ENCODE measurements at regions not wholly inside any gene's neighbourhood (a gene's known extent, or its start where the extent isn't known, plus 50 kb on each side); places are given as distances from the start of the nearest gene placed in this dataset.

DNA sequence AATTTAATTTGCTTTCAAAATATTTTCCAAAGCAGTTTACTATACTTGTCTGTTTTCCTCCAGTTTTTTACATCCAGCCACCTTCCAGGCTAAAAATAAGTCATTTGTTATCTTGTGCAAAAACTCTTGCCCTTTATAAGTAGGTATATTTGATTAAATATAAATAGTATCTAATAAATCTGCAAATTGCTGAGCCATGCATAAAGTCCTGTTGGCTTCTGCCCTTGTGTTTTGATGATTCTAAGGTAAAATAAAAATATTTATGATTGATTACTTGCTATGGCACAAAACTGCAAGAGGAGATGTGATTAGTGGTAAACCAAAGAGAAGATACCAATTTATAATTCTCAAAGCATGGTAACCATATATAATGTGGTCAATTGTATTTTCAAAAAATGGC is 1026.7 kb downstream of the EPHA3 start:
- DNase-seq: no peak
- intact Hi-C loops (cut with DNase I): no loop called here
- H3K27me3 ChIP-seq: no peaks in the 10 kb centered on the region
- H3K4me3 ChIP-seq (replicated peaks in 1 of 3): no peak overlapping the region
- no peaks in the 10 kb centered on the region for H3K4me1 ChIP-seq
- no peak for TF ChIP-seq POLR2A (IDR thresholded peaks at IDR 0.05)
- TF ChIP-seq, protein P1, sequence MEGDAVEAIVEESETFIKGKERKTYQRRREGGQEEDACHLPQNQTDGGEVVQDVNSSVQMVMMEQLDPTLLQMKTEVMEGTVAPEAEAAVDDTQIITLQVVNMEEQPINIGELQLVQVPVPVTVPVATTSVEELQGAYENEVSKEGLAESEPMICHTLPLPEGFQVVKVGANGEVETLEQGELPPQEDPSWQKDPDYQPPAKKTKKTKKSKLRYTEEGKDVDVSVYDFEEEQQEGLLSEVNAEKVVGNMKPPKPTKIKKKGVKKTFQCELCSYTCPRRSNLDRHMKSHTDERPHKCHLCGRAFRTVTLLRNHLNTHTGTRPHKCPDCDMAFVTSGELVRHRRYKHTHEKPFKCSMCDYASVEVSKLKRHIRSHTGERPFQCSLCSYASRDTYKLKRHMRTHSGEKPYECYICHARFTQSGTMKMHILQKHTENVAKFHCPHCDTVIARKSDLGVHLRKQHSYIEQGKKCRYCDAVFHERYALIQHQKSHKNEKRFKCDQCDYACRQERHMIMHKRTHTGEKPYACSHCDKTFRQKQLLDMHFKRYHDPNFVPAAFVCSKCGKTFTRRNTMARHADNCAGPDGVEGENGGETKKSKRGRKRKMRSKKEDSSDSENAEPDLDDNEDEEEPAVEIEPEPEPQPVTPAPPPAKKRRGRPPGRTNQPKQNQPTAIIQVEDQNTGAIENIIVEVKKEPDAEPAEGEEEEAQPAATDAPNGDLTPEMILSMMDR (IDR thresholded peaks at IDR 0.05): no peak
- no peak overlapping the region for H3K27ac ChIP-seq
- no peaks in the 10 kb centered on the region for H3K9me3 ChIP-seq
- no peaks in the 10 kb centered on the region for H3K36me3 ChIP-seq

DNA sequence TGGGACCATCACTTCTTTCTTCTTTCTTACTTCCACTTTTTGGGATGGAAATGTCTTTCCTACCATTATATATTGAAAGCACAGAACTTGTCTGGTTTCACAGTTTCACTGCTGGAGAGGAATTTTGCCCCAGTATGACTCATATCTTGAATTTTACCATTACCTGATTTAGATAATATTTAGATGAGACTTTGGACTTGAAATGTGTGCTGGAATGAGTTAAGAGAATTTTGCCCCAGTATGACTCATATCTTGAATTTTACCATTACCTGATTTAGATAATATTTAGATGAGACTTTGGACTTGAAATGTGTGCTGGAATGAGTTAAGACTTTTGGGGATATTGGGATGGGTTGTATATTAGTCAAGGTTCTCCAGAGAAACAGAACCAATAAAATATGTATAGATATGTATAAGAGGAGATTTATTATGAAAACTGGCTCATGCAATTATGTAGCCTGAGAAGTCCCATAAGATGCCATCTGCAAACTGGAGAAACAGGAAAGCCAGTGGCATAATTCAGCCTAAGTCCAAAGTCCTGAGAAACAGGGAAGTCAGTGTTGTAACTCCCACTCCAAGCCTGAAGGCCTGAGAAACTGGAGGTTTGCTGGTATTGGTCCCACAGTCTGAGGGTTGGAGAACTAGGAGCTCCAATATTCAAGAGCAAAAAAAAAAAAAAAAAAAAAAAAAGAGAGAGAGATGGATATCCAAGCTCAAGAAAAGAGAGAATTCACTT is 1029.2 kb downstream of the EPHA3 start:
- intact Hi-C loops (cut with DNase I): no loop called here
- H3K4me1 ChIP-seq: no peaks in the 10 kb centered on the region
- H3K27me3 ChIP-seq: no peaks in the 10 kb centered on the region
- no peak overlapping the region for H3K27ac ChIP-seq
- no peak for TF ChIP-seq POLR2A (IDR thresholded peaks at IDR 0.05)
- no peaks in the 10 kb centered on the region for H3K36me3 ChIP-seq
- H3K4me3 ChIP-seq (replicated peaks in 1 of 3): no peak overlapping the region
- H3K9me3 ChIP-seq: no peaks in the 10 kb centered on the region
- DNase-seq: no peak

DNA sequence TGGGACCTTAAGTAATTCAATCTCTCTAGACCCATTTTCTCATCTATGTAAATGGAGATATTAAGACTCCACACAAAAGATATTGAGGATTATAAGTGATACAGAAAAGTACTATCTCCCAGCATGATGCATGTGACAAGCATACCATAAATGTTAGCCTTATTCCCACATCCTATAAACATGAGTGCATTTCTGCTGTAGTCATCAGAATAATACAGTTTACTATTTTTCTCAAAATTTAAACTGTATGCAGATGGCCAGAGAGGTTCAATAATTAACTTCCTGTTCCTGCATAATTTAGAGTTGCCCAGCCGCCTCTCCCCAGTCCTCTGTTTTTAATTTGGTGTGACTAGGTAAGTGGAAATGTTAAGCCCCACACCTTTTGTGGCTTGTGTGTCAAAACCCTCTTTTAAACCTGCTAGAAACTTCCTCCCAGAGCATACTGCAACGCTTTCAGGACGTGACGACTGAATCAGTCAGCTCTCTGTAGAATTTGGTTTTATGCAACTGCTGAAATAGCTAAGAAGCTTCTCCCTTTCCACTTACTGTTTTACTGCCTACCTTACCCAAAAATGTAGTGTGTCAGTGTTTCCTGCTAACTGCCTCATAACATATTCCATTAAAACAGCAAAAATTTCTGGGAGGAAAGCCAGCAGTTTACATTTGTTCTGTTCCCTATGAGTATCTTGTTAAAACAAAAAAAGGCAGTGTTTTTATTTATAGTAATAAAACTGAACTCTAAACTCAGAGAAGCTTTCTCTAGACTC is 1037.9 kb downstream of the EPHA3 start:
- no peak overlapping the region for H3K4me3 ChIP-seq (replicated peaks in 1 of 3)
- TF ChIP-seq, protein P1 (IDR thresholded peaks at IDR 0.05): no peak
- no peak for TF ChIP-seq POLR2A (IDR thresholded peaks at IDR 0.05)
- H3K27me3 ChIP-seq: no peaks in the 10 kb centered on the region
- intact Hi-C loops (cut with DNase I): no loop called here
- H3K9me3 ChIP-seq: no peaks in the 10 kb centered on the region
- DNase-seq: no peak
- no peak overlapping the region for H3K27ac ChIP-seq
- no peaks in the 10 kb centered on the region for H3K4me1 ChIP-seq
- 54 to 65% methylated on average over 4 of the region's 4 CpGs for WGBS, 2 donors
- H3K36me3 ChIP-seq: no peaks in the 10 kb centered on the region

DNA sequence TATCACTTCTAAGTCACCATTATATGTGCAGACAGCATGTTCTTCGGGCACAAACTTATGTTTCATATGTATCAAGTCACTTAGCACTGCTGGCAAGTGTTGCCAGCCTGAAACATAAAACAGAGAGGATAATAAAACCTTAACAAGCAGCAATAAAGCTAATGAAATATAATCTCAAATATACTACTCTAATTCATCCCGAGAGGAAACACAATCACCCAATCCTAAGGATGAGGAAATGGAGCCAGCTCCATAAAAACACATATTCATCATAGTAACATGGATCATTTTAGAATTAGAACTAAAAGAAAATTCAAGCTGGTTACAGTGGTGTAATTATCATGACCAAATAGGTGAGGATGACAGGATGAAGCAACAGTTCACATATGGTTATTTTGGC is 1072.7 kb downstream of the EPHA3 start:
- Histone ChIP-seq H3K9me3 (no peaks in the 10 kb centered on the region), H3K27me3 (no peaks in the 10 kb centered on the region), H3K36me3 (no peaks in the 10 kb centered on the region), H3K27ac (no peak overlapping the region), H3K4me1 (no peaks in the 10 kb centered on the region), H3K4me3 (replicated peaks in 1 of 3) (no peak overlapping the region)
- no peak for DNase-seq
- WGBS, 2 donors: 81 to 91% methylated on average over 2 of the region's 2 CpGs
- intact Hi-C loops (cut with DNase I): loop anchor here (10.0 kb wide), 1 partner anchor 1975 kb away; no protein-coding TSS in a partner anchor
- TF ChIP-seq, protein P1 (IDR thresholded peaks at IDR 0.05): no peak
- TF ChIP-seq POLR2A (IDR thresholded peaks at IDR 0.05): no peak

DNA sequence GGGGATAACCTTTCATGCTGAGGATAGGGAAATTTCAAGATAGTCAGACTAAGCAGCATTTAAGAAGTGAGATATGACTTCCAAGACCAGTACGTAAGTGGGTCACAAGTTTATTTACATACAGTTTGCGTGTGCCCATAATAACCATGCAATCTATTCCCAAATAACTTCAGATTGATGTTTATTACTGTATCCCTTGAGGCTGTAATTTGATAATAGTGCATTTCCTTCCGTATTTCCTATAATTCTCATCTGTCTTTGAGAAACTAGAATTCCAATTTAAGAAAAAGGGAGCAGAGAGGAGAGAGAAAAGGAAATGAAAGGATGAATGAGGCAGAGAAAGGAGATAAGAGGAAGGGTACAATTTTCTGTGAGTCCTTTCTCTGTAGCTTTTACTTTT is 1073.1 kb downstream of the EPHA3 start:
- 76 to 79% methylated on average over 3 of the region's 3 CpGs for WGBS, 2 donors
- DNase-seq: no peak
- no peaks in the 10 kb centered on the region for H3K4me1 ChIP-seq
- H3K36me3 ChIP-seq: no peaks in the 10 kb centered on the region
- TF ChIP-seq POLR2A (IDR thresholded peaks at IDR 0.05): no peak
- TF ChIP-seq, protein P1 (IDR thresholded peaks at IDR 0.05): no peak
- no peak overlapping the region for H3K27ac ChIP-seq
- intact Hi-C loops (cut with DNase I): loop anchor here (10.0 kb wide), 1 partner anchor 1976 kb away; no protein-coding TSS in a partner anchor
- H3K4me3 ChIP-seq (replicated peaks in 1 of 3): no peak overlapping the region
- H3K27me3 ChIP-seq: no peaks in the 10 kb centered on the region
- no peaks in the 10 kb centered on the region for H3K9me3 ChIP-seq
